ENCODE measurements at regions not wholly inside any gene's neighbourhood (a gene's known extent, or its start where the extent isn't known, plus 50 kb on each side); places are given as distances from the start of the nearest gene placed in this dataset.

DNA sequence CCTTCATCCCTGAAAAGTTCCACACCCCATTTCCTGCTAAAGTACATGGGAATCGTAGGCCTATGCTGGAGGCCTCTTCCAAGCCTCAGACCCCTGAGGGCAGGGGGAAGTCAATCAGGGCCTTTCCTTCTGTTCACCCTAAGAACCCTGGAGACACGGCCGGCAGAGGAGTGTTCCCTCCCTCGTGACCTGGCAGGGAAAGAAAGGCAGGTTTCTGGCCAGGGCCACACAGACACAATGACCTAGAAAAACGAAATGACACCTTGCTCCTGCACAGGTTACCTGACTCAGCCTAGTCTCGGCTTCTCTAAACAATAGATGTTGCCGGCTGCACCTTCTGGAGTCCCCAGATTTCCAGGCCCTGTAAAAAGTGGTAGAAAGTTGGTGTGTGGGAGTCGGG lies 60.6 kb upstream of the CADM1 start:
- DNase-seq = no peak

DNA sequence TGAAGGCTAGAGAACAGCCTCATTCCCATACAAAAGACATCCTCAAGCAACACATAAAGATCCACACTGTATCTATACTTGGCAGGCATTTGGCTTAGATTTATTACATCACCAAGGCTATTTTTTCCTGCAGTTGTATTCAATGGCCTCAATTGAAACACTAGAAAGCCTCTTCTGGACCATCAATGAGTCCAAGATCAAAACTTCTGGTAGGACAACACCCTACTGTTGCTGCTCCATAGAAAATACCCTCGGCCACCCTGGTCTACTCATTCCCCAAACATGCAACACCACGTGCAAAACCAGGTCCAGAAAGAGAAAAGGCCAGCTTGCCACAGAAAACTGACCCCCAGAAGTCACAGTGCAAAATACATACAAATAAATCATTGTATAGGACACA lies 56.9 kb upstream of the CADM1 start:
- no peak for DNase-seq

DNA sequence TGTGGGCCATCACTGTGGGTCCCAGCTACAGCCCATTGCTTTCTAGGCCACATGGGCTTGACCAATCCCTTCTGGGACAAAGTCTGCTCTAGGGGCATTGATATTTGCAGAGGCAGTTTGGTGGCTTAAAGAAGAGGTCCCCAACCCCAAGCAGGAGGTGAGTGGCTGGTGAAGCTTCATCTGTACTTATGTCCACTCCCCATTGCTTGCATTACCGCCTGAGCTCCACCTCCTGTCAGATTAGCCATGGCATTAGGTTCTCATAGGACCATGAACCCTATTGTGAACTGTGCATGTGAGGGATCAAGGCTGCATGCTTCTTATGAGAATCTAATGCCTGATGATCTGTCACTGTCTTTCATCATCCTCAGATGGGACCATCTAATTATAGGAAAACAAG lies 54.4 kb upstream of the CADM1 start:
- no peak for DNase-seq

DNA sequence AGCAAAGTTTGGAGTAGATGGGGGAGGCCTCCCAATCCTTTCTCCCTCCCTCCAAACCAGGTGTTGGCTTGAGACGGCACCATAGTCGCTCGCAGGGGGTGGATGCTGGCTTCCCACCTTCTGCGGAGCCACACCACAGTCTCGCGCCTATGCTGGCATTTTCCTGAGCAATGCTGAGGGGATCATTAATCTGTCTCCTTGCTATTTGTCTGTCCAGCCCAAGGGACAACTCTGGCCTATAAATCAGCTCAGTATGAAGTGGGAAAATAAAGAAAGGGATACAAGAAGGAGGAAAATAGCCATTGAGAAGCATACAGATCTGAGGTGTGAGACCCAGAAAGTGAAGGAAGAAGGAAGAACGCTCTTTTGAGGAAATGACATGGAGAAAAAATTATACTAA lies 53.5 kb upstream of the CADM1 start:
- DNase-seq = no peak

DNA sequence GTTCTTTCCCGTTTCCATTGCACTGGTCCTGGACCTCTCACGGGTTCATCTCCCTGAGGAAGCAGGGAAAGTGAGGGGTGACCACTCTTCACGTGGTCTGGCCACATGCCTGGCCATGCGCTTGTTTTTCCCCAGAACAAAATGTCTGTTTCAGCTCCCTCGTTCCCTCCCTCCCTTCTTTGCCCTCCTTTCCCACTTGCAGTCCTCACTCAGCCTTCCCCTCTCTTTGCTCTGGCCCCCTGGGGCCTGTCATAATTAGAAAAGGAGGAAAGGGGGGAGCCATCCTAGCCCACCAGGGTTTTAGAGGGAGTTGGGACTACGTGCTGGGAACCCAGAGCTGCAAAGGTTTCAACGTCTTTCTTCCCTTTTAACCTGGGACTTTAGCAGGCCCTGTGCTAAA lies 52.8 kb upstream of the CADM1 start:
- DNase-seq = no peak

DNA sequence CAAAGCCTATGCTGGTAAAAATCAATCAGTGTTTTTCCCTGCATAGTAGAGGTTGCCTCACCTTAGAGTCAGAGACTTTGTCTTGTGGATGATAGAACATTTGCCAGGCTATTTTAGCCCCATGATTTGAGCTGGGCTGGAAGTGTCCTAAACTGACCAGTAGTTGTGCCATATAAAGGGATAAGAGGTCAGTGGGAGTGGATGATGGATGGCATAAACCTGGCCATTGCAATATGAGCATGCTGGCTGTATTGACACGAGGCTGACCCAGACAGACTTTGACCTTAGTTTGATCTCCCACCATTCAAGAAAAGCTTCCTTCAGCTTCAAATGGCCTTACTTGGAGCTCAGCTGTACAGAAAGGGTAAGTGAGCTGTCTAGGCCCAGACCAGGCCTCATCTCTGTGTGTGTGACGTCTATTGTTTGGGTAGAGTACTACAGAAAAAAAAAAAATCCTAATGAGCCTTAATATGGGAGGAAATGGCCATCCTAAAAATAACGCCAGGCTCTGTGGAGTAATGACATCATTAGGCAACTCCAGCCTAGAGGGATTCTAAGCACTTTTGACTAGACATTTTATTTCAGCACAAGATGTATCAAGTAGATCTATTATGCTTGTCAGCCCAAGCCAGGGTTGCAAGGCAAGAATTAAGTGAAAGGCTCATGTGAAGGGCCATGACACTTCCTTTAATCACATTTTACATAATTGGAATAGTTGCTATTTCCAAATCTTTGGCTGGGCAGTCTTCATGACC lies 51.3 kb upstream of the CADM1 start:
- DNase-seq = no peak
